ENCODE measurements at regions not wholly inside any gene's neighbourhood (a gene's known extent, or its start where the extent isn't known, plus 50 kb on each side); places are given as distances from the start of the nearest gene placed in this dataset.

GRCh38 chr17:54180950-54181349, 358.2 kb downstream of the KIF2B start:
- H3K27me3 ChIP-seq (ENCODE audit: insufficient read depth, low read depth, low read length) = no peaks in the 10 kb centered on the region
- H3K4me2 ChIP-seq (ENCODE audit: low read length) = no peak overlapping the region
- no peak overlapping the region for H3K9ac ChIP-seq (ENCODE audit: low read length)
- H3K9me2 ChIP-seq (ENCODE audit: insufficient read depth, low read length) = no peaks in the 10 kb centered on the region
- H3K36me3 ChIP-seq (ENCODE audit: insufficient read depth, low read length) = no peaks in the 10 kb centered on the region
- no peak overlapping the region for H3K27ac ChIP-seq (ENCODE audit: low read length)
- no peak for TF ChIP-seq SMC3 (conservative IDR thresholded peaks at IDR 0.05; ENCODE audit: poor library complexity)
- TF ChIP-seq REST (IDR thresholded peaks at IDR 0.05; ENCODE audit: borderline replicate concordance) = no peak
- TF ChIP-seq MXI1 (conservative IDR thresholded peaks at IDR 0.05; ENCODE audit: poor library complexity, severe bottlenecking) = no peak
- no peaks in the 10 kb centered on the region for H3F3A ChIP-seq (ENCODE audit: insufficient read depth, low read length, poor library complexity, severe bottlenecking)
- H4K20me1 ChIP-seq (ENCODE audit: insufficient read depth) = no peaks in the 10 kb centered on the region
- no peak overlapping the region for H2AFZ ChIP-seq (ENCODE audit: low read depth, low read length)
- no peaks in the 10 kb centered on the region for H3K9me3 ChIP-seq (ENCODE audit: low read length)
- H3K4me3 ChIP-seq (ENCODE audit: low read length) = no peak overlapping the region
- no peaks in the 10 kb centered on the region for H3K79me2 ChIP-seq (replicated peaks; ENCODE audit: insufficient read depth, low read length)

DNA sequence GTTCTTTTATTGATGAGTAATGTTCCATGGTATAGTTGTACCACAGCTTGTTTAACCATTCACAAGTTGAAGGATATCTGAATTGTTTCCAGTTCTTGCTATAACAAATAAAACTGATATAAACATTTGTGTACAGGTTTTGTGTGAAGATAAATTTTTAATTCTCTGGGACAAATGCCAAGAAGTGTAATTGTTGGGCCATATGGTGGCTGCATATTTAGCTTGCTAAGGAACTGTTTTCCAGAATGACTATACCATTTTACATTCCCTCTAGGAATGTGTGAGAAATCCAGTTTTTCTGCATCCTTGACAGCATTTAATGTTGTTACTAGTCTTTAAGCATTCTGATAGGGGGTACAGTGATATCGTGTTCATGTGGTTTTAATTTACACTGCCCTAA, 368.5 kb downstream of the KIF2B start:
- TF ChIP-seq SMC3 (conservative IDR thresholded peaks at IDR 0.05; ENCODE audit: poor library complexity) = no peak
- TF ChIP-seq EP300 (conservative IDR thresholded peaks at IDR 0.05; ENCODE audit: poor library complexity, severe bottlenecking) = no peak
- TF ChIP-seq POLR2AphosphoS5 (IDR thresholded peaks at IDR 0.05) = no peak
- TF ChIP-seq TAF1 (IDR thresholded peaks at IDR 0.05; ENCODE audit: low read depth) = no peak
- TF ChIP-seq RAD21 (conservative IDR thresholded peaks at IDR 0.05) = no peak
- no peak for TF ChIP-seq MXI1 (conservative IDR thresholded peaks at IDR 0.05; ENCODE audit: poor library complexity, severe bottlenecking)
- no peak for TF ChIP-seq EZH2 (IDR thresholded peaks at IDR 0.05; ENCODE audit: borderline replicate concordance, insufficient read depth, low read length, poor library complexity, severe bottlenecking)
- TF ChIP-seq REST (IDR thresholded peaks at IDR 0.05; ENCODE audit: borderline replicate concordance) = no peak
- no peak for TF ChIP-seq CTCF (IDR thresholded peaks at IDR 0.05; ENCODE audit: poor library complexity, severe bottlenecking)
- H3K4me3 ChIP-seq (ENCODE audit: low read length) = no peak overlapping the region
- H2AFZ ChIP-seq (ENCODE audit: low read depth, low read length) = no peak overlapping the region

More for the DNA sequence above, 368.5 kb downstream of the KIF2B start:
- no peaks in the 10 kb centered on the region for H3K36me3 ChIP-seq (ENCODE audit: insufficient read depth, low read length)
- H3F3A ChIP-seq (ENCODE audit: insufficient read depth, low read length, poor library complexity, severe bottlenecking) = no peaks in the 10 kb centered on the region
- H3K27me3 ChIP-seq (ENCODE audit: insufficient read depth, low read depth, low read length) = no peaks in the 10 kb centered on the region
- H3K9me3 ChIP-seq (ENCODE audit: low read length) = no peaks in the 10 kb centered on the region
- no peak overlapping the region for H3K27ac ChIP-seq (ENCODE audit: low read length)
- no peak overlapping the region for H3K9ac ChIP-seq (ENCODE audit: low read length)
- no peaks in the 10 kb centered on the region for H4K20me1 ChIP-seq (ENCODE audit: insufficient read depth)
- no peaks in the 10 kb centered on the region for H3K79me2 ChIP-seq (replicated peaks; ENCODE audit: insufficient read depth, low read length)
- H3K9me2 ChIP-seq (ENCODE audit: insufficient read depth, low read length) = no peaks in the 10 kb centered on the region
- no peak overlapping the region for H3K4me2 ChIP-seq (ENCODE audit: low read length)
